RWPE1 (cell line): ENCODE measurements at regions not wholly inside any gene's neighbourhood (a gene's known extent, or its start where the extent isn't known, plus 50 kb on each side); places are given as distances from the start of the nearest gene placed in this dataset.

Source experiments
- CTCF ChIA-PET: fragments of 350-600 bp; sonication (Branson Sonifier 250); formaldehyde crosslinking; extraction: SDS; loops from one replicate; lab custom pipeline; 2021; lab: Yijun Ruan, JAX
- POLR2A ChIA-PET: fragments of 400-600 bp; formaldehyde crosslinking; extraction: SDS; loops from one replicate; lab custom pipeline; 2020; ENCODE audit warnings: antibody characterized with exemption; ENCODE audit not compliant: low non-redundant PET; lab: Yijun Ruan, JAX
- DNase-seq: peaks from one replicate; pipeline ENCODE4 v3.0.0; 2012; ENCODE audit warnings: low spot score
- H3K27ac ChIP-seq: fragments of 450-650 bp; 2 replicates; pipeline ENCODE4 v1.5.1; 2017
- TF ChIP-seq, protein P1 (sequence below): fragments of 450-650 bp; conservative IDR thresholded peaks from 2 replicates; pipeline ENCODE4 v1.5.1; 2017; ENCODE audit warnings: low read depth, mild to moderate bottlenecking

DNA sequence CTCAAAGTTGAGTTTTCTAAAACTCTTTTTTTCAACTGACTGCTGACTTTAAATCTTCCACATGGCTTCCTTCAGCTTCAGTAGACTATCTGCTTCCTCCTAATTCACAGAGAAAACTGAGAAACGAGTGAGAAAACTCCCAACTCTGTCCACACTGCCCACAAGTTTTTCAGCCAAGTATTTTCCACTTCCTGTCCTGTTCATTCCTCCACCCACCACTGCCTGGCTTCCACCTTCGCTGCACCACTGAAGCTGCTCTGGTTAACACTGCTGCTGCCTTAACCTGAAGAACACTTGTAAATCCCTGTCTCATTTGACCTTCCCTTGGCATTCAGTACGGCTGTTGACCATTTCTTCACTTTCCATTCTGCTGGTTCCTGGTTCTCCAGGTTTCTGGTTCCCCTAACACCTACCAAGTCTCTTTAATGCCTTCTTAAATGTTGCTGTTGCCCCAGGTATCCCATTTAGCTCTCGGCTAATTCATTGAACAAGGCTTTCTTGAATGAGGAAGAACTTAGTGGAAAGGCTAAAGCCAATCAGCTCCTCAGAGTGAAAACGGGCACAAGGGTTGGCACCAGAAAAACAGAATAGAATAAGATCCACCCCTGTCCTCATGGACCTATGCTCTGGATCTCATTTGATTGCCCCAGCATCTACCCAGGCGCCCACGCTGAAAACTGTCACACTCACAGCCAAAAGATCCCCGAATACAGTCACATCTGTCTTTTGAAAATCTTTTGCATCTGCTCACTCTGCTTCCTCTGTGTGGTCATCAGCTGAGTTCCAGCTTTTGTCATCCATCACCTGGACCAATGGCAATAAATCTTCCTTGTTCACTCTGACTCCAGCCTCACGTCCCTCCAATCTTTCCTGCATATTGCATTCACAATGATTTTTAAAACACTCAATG lies 104.4 kb upstream of the TAB2 start:
- H3K27ac ChIP-seq, result no peak overlapping the region
- TF ChIP-seq, protein P1, sequence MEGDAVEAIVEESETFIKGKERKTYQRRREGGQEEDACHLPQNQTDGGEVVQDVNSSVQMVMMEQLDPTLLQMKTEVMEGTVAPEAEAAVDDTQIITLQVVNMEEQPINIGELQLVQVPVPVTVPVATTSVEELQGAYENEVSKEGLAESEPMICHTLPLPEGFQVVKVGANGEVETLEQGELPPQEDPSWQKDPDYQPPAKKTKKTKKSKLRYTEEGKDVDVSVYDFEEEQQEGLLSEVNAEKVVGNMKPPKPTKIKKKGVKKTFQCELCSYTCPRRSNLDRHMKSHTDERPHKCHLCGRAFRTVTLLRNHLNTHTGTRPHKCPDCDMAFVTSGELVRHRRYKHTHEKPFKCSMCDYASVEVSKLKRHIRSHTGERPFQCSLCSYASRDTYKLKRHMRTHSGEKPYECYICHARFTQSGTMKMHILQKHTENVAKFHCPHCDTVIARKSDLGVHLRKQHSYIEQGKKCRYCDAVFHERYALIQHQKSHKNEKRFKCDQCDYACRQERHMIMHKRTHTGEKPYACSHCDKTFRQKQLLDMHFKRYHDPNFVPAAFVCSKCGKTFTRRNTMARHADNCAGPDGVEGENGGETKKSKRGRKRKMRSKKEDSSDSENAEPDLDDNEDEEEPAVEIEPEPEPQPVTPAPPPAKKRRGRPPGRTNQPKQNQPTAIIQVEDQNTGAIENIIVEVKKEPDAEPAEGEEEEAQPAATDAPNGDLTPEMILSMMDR, result no peak
- CTCF ChIA-PET, result interaction anchor here (0.7 kb wide), 1 partner anchor 84 kb away, joined by 3 read pairs; no protein-coding TSS in a partner anchor
- POLR2A ChIA-PET, result no interaction called here
- DNase-seq, result no peak

DNA sequence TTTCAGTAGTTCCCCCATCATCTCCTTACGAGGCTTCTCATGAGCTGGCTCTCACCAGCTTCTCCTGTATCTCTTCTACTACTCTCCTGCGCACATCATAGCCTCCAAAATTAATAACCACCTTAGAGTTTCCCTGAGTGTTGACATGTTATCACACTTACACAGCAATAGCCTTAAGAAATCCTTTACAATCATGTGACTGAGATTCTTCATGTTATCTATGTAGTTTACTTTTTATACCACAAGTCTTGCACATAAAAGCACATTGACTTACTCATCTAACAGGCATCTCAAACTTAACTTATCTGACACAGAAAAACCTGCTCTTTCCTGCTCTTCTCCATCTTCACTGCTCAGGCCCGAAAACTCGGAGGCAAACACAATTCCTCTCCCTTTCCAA lies 103.7 kb upstream of the TAB2 start:
- ChIA-PET CTCF (no interaction called here), POLR2A (no interaction called here)
- TF ChIP-seq, protein P1, result no peak
- no peak for DNase-seq
- no peak overlapping the region for H3K27ac ChIP-seq

DNA sequence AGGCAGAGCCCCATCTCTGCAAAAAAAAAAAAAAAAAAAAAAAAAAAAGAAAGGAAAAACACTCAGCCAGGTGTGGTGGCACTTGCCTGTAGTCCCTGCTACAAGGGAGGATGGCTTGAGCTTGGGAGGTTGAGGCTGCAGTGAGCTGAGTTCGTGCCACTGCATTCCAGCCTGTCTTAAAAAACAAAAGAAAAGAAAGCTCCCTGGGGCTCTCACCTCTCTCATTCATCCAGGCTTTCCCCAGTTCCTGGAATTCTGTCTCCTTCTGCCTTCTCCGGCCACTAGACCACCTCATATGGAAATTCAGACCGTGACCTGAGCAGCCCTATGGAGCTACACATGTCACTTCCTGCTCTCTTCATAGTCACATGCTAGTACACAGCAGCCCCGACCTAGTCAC lies 101.1 kb upstream of the TAB2 start:
- TF ChIP-seq, protein P1, result no peak
- POLR2A ChIA-PET, result no interaction called here
- no peak overlapping the region for H3K27ac ChIP-seq
- DNase-seq, result no peak
- CTCF ChIA-PET, result interaction anchor here (0.6 kb wide), 3 partner anchors 21 to 77 kb away, joined by 3 to 7 read pairs (median 3); no protein-coding TSS in a partner anchor

DNA sequence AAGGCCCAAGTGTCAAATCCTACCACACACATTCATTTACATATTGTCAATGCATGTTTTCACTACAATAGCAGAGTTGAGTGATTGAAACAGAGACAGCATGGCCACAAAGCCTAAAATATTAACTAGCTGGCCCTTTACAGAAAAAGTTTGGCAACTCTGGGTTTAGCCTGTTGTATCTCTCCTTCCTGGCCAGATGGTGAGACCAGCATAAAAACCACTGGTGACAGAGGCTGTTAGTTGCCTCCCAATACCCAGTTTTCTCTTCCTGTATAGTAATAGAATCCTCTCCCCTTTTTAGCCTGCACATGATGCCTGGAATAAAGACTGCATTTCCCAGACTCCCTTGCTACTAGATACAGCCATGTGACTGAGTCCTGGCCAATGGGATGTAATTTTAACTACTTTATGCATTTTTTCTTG lies 100.0 kb upstream of the TAB2 start:
- no peak overlapping the region for H3K27ac ChIP-seq
- TF ChIP-seq, protein P1, result no peak
- CTCF ChIA-PET, result no interaction called here
- DNase-seq, result no peak
- POLR2A ChIA-PET, result no interaction called here

DNA sequence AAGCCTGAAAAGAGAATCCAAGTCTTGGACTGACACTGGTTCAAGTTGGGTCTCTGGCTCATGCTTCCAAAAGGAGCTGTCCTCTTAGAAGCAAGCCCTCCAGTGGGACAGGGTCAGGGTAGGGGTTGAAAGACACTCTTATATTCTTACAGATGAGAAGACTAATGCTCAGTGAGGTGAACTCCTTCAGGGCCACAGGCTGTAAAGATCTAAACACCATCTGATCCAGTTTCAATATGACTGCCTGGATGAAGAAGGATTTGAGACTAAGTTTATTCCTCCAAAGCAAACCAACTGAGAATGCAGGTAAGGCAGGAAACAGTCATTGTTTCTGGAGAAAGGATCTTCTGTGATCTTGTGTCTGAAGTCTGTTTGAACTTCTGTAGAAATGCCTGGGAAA lies 99.0 kb upstream of the TAB2 start:
- ChIA-PET CTCF (no interaction called here), POLR2A (no interaction called here)
- no peak for DNase-seq
- TF ChIP-seq, protein P1, result no peak
- no peak overlapping the region for H3K27ac ChIP-seq

DNA sequence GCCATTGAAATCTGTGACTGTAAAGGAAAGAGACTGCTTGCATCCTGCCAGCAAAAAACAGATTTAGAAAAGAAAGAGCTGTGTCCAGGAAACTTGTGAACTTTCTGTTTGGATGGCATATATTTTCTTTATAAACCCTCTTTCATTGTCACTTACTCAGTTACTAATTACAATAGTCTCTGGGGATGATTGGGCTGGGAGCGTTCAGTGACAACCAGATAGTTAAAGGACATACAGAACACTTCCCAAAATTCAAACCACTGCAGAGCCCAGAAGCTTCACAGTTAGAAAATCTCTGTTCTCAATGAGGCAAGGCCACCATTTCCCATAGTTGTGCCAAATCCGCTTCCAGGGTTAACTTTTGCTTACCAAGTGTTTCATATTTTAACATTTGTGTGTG lies 98.6 kb upstream of the TAB2 start:
- no peak for DNase-seq
- TF ChIP-seq, protein P1, result no peak
- CTCF ChIA-PET, result no interaction called here
- POLR2A ChIA-PET, result no interaction called here
- H3K27ac ChIP-seq, result no peak overlapping the region
